ENCODE measurements at regions not wholly inside any gene's neighbourhood (a gene's known extent, or its start where the extent isn't known, plus 50 kb on each side); places are given as distances from the start of the nearest gene placed in this dataset.
"Not testable (repeated sequence)": the region's sequence is repeated elsewhere in the genome, so short reads cannot be mapped to it uniquely, and the experiment has no call there.

DNA sequence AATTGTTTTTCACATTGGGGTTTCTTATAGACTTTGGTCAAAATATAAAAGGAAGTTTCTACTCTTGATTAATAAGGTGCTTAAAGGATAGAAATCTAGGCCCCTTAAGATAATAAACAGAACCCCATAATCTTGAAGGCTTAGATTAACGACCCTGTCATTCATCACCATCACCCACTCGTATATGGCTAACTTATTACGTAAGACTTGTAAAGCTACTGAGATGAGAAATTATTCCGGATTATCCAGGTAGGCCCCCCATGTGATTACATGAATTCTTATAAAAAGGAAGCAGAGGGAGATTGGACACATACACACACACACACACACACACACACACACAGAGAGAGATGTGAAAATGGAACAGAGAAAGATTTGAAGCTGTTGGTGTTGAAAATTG, 1489.2 kb upstream of the TENM4 start:
- no peak overlapping the region for H3K27ac ChIP-seq
- H3K9me3 ChIP-seq (replicated peaks in 1 of 3) = no peaks in the 10 kb centered on the region
- no peak overlapping the region for H3K4me3 ChIP-seq
- intact Hi-C loops (cut with DNase I) = no loop called here
- TF ChIP-seq, protein P1, sequence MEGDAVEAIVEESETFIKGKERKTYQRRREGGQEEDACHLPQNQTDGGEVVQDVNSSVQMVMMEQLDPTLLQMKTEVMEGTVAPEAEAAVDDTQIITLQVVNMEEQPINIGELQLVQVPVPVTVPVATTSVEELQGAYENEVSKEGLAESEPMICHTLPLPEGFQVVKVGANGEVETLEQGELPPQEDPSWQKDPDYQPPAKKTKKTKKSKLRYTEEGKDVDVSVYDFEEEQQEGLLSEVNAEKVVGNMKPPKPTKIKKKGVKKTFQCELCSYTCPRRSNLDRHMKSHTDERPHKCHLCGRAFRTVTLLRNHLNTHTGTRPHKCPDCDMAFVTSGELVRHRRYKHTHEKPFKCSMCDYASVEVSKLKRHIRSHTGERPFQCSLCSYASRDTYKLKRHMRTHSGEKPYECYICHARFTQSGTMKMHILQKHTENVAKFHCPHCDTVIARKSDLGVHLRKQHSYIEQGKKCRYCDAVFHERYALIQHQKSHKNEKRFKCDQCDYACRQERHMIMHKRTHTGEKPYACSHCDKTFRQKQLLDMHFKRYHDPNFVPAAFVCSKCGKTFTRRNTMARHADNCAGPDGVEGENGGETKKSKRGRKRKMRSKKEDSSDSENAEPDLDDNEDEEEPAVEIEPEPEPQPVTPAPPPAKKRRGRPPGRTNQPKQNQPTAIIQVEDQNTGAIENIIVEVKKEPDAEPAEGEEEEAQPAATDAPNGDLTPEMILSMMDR (IDR thresholded peaks at IDR 0.05) = no peak
- no peak for TF ChIP-seq POLR2A (IDR thresholded peaks at IDR 0.05)
- no peaks in the 10 kb centered on the region for H3K27me3 ChIP-seq
- WGBS, 4 donors = 86 to 90% (median 88%) methylated on average over 4 of the region's 4 CpGs
- no peaks in the 10 kb centered on the region for H3K36me3 ChIP-seq (replicated peaks in 1 of 2)
- no peaks in the 10 kb centered on the region for H3K4me1 ChIP-seq (replicated peaks in 1 of 2)
- no peak for DNase-seq

DNA sequence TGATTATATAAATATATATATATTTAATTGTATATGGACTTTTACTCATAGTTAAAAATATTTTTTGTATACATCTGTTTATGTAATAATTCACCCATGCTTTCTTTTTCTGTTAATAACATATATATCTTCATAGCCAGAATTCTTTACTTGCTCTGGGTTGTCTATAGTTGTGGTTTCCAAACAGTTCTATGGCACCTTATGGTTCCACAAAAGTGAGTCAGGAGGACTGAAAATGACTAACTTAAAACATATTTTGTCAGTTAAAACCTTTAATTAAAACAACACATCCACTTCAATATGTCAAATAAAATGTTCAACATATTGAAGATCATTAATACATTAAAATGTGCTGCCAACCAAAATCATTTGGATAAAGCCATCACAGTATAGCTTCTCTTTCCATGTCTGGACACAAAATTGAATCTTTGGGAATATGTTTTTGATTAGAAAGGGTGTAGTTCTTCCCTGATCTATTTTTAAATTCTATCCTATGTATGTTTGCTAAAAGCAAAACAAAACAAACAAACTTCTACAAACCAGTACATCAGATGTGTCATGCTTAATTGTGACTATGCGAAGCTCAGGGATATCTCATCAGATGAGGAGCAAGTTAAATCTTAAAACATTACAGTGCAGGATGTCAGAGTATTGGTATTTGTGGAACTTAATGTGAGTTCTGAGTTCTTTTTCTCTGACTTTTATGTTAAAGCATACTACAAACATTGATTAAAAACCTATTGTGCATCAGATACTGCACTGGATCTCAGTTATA, 1488.4 kb upstream of the TENM4 start:
- no peak for TF ChIP-seq POLR2A (IDR thresholded peaks at IDR 0.05)
- TF ChIP-seq, protein P1 (IDR thresholded peaks at IDR 0.05) = no peak
- no peaks in the 10 kb centered on the region for H3K4me1 ChIP-seq (replicated peaks in 1 of 2)
- intact Hi-C loops (cut with DNase I) = no loop called here
- DNase-seq = no peak
- no peaks in the 10 kb centered on the region for H3K27me3 ChIP-seq
- H3K4me3 ChIP-seq = no peak overlapping the region
- H3K9me3 ChIP-seq (replicated peaks in 1 of 3) = no peaks in the 10 kb centered on the region
- H3K27ac ChIP-seq = no peak overlapping the region
- 82 to 98% (median 91%) methylated on average over 1 of the region's 1 CpG for WGBS, 4 donors
- H3K36me3 ChIP-seq (replicated peaks in 1 of 2) = no peaks in the 10 kb centered on the region

DNA sequence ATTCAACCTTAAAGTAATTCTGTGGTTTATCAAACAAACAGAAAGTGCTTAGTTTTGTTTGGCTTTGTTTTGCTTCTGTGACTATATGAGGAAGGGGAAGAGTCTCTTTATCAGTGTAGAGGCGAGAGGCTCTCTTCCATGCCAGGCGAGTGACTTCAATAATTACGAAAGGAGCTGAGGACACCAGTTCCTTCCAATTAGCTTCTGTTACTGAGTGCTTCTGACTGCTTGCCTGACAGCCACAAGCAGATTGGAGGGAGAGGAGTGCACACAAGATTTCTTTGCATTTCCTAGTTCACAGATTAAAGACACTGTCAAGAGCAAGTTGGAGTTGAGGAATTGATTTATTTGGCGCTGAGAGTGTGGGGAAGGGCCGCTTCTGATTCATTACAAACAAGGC, 1484.5 kb upstream of the TENM4 start:
- Histone ChIP-seq H3K9me3 (replicated peaks in 1 of 3) (no peaks in the 10 kb centered on the region), H3K36me3 (replicated peaks in 1 of 2) (no peaks in the 10 kb centered on the region), H3K27ac (no peak overlapping the region), H3K27me3 (no peaks in the 10 kb centered on the region), H3K4me3 (no peak overlapping the region), H3K4me1 (replicated peaks in 1 of 2) (no peaks in the 10 kb centered on the region)
- intact Hi-C loops (cut with DNase I) = no loop called here
- WGBS, 4 donors = 83 to 92% (median 87%) methylated on average over 5 of the region's 5 CpGs
- DNase-seq = no peak
- TF ChIP-seq, protein P1 (IDR thresholded peaks at IDR 0.05) = no peak
- no peak for TF ChIP-seq POLR2A (IDR thresholded peaks at IDR 0.05)

DNA sequence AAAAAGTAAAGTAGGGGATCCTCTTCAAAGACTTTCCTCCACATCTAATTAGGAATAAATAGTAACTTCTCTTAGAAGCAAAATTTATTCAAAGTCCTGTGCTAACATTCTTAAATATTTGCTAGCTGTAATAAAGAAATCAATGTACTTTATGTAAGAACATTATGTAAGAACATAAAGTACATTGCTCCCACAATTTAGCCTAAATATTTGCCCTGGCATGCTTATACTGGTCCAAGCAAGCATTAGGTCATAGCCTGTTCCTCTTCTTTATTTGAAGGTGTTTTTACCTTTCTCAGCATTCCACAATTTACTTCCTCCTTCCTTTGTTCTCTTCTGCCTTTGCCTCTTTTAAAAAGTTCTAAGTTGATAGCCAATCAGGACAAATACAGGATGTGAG, 1480.5 kb upstream of the TENM4 start:
- H3K27ac ChIP-seq; H3K9me3 ChIP-seq (replicated peaks in 1 of 3); intact Hi-C loops (cut with DNase I); H3K27me3 ChIP-seq; DNase-seq; H3K36me3 ChIP-seq (replicated peaks in 1 of 2); H3K4me3 ChIP-seq; H3K4me1 ChIP-seq (replicated peaks in 1 of 2): not testable (repeated sequence)

DNA sequence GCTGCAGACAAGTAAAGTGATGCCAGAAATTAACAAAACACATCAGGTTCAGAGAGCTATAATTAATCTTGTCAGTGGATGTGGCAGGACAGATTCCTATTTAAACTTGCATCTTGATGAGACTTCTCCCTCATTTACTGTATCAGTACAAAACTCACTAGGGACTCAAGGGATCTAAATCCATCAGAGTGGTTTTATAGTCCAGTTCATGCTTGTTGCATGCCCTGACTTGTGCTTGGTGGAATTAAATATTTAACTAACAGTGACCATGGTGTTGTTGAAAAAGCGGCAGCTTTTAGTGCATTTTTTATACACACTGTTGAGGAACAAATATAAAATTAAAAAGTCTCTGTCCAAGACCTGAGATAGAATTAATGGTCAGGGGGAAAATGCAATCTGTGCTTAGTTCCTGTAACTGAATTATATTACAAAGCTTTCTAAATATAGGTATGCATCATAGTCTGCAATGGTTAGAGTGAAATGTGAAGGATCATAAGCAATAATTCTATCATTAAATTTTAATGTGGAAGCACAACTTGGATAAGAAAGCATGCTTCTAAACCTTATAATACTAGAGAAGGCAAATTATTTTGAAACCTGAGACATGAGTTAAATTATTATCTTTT, 1475.5 kb upstream of the TENM4 start:
- intact Hi-C loops (cut with DNase I) = no loop called here
- no peak for DNase-seq
- no peak overlapping the region for H3K4me3 ChIP-seq
- no peaks in the 10 kb centered on the region for H3K36me3 ChIP-seq (replicated peaks in 1 of 2)
- no peak overlapping the region for H3K27ac ChIP-seq
- TF ChIP-seq, protein P1 (IDR thresholded peaks at IDR 0.05) = no peak
- H3K4me1 ChIP-seq (replicated peaks in 1 of 2) = no peaks in the 10 kb centered on the region
- 83 to 93% (median 86%) methylated on average over 1 of the region's 1 CpG for WGBS, 4 donors
- no peaks in the 10 kb centered on the region for H3K9me3 ChIP-seq (replicated peaks in 1 of 3)
- no peaks in the 10 kb centered on the region for H3K27me3 ChIP-seq

Data from adrenal gland (tissue), 9 donors.